ENCODE measurements at regions not wholly inside any gene's neighbourhood (a gene's known extent, or its start where the extent isn't known, plus 50 kb on each side); places are given as distances from the start of the nearest gene placed in this dataset.

DNA sequence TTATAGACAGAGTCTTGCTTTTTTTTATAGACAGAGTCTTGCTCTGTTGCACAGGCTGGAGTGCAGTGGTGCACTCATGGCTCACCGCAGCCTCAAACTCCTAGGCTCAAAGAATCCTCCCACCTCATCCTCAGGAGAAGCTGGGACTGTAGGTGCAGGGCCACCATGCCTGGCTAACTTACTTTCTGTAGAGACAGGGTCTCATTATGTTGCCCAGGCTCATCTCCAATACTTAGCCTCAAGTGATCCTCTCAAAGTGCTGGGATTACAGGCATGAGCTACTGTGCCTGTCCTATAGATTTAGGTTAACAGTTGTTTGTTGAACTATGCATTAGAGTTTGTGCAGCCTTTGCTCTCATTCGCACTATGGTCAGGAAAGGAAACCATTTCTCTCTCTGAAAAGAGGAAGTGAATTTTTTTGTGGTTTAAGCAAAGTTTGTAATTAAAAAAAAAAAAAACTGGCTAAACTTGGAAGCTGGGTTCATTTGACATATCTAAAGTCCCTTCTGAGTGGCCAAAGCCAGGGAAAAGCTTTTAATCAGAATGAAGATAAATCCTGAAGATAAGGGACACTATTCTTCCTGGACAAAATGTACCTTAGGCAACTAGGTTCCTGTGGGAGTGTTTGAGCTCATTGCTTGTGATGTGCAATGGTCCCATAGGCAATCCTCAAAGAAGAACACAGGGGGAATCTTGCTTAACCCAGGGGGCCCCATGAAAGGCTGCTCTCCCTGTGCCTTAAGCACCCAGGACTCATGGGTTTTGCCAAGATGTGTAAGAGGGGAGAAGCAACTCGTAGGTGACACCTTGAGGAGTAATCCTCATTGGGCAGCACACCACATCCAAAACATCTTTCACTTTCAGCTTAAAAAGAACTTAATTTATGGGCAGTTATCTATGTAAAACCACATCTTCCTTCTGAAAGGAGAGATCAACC, 201.7 kb downstream of the MREG start:
- Histone ChIP-seq H3K9ac (no peak overlapping the region), H3K27ac (ENCODE audit: low read depth in 2 of 2, low read length in 1 of 2) (no peak overlapping the region), H2AFZ (ENCODE audit: low read depth) (no peak overlapping the region), H3K4me3 (ENCODE audit: low read depth in 2 of 2, low read length in 1 of 2) (no peak overlapping the region), H3K4me1 (ENCODE audit: control insufficient read depth in 1 of 2, insufficient read depth in 2 of 2, low read depth in 1 of 2, low read length in 1 of 2) (no peaks in the 10 kb centered on the region), H3K79me2 (ENCODE audit: insufficient read depth) (no peaks in the 10 kb centered on the region), H4K20me1 (ENCODE audit: insufficient read depth) (no peaks in the 10 kb centered on the region), H3F3A (replicated peaks; ENCODE audit: insufficient read depth) (peaks cover 9% of the 10 kb centered on the region), H3K27me3 (ENCODE audit: insufficient read depth) (no peaks in the 10 kb centered on the region), H3K36me3 (replicated peaks in 1 of 2; ENCODE audit: control insufficient read depth in 1 of 2, insufficient read depth in 2 of 2, low read length in 1 of 2) (no peaks in the 10 kb centered on the region), H3K9me2 (no peaks in the 10 kb centered on the region), H3K4me2 (no peak overlapping the region), H3K9me3 (no peaks in the 10 kb centered on the region)
- no peak for DNase-seq
- TF ChIP-seq GABPA (IDR thresholded peaks at IDR 0.05; ENCODE audit: low read depth) (no peak), GATA2 (CRISPR knock-in tag; IDR thresholded peaks at IDR 0.05) (no peak), FOXJ3 (CRISPR knock-in tag; IDR thresholded peaks at IDR 0.05) (no peak), PBX3 (IDR thresholded peaks at IDR 0.05) (no peak), MXI1 (IDR thresholded peaks at IDR 0.05; ENCODE audit: low read depth, low read length) (no peak), FOXM1 (IDR thresholded peaks at IDR 0.05; ENCODE audit: low read depth) (no peak)
- CTCF ChIA-PET, result no interaction called here
- 94% methylated on average over 3 of the region's 3 CpGs for WGBS (ENCODE audit: low lambda C conversion rate)
- POLR2A ChIA-PET, result no interaction called here

DNA sequence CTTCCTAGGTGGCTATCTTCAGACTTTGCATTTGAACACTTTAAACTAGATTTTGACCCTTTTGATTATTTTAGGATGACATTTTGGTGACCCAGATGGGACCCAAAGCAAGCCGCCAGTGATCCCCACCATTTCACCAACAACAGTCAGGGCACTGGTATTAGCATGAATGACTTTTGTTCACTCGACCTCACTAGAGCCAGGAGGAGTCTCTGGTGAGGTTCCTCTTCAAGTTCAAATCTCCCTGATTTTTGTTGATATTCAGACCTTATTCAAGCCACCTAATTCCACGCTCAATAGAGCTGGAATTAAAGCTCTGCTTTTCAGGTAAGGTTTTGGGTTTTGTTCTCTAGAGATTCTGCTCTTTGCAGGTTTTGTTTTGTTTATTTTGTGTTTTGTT, 202.3 kb downstream of the MREG start:
- H3K79me2 ChIP-seq (ENCODE audit: insufficient read depth), result no peaks in the 10 kb centered on the region
- no peak overlapping the region for H3K4me3 ChIP-seq (ENCODE audit: low read depth in 2 of 2, low read length in 1 of 2)
- no peak for TF ChIP-seq NFIC (IDR thresholded peaks at IDR 0.05; ENCODE audit: borderline replicate concordance)
- no peak for TF ChIP-seq TCF12 (IDR thresholded peaks at IDR 0.05)
- TF ChIP-seq, protein P1, sequence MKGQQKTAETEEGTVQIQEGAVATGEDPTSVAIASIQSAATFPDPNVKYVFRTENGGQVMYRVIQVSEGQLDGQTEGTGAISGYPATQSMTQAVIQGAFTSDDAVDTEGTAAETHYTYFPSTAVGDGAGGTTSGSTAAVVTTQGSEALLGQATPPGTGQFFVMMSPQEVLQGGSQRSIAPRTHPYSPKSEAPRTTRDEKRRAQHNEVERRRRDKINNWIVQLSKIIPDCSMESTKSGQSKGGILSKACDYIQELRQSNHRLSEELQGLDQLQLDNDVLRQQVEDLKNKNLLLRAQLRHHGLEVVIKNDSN (IDR thresholded peaks at IDR 0.05; ENCODE audit: borderline replicate concordance, low read depth), result no peak
- TF ChIP-seq JUND (IDR thresholded peaks at IDR 0.05), result no peak
- no peak for TF ChIP-seq PBX3 (IDR thresholded peaks at IDR 0.05)
- no peak for TF ChIP-seq MAX (IDR thresholded peaks at IDR 0.05; ENCODE audit: low read depth)
- no peak for TF ChIP-seq EP300 (IDR thresholded peaks at IDR 0.05; ENCODE audit: borderline replicate concordance in 1 of 2, low read depth in 1 of 2, low read length in 1 of 2)
- no peak for TF ChIP-seq SIN3A (IDR thresholded peaks at IDR 0.05; ENCODE audit: borderline replicate concordance, low read depth, low read length)
- TF ChIP-seq SMC3 (IDR thresholded peaks at IDR 0.05; ENCODE audit: low read depth, low read length), result no peak
- no peaks in the 10 kb centered on the region for H4K20me1 ChIP-seq (ENCODE audit: insufficient read depth)
- H2AFZ ChIP-seq (ENCODE audit: low read depth), result no peak overlapping the region
- H3K4me2 ChIP-seq, result no peak overlapping the region
- H3K9me2 ChIP-seq, result no peaks in the 10 kb centered on the region
- H3F3A ChIP-seq (replicated peaks; ENCODE audit: insufficient read depth), result peaks cover 9% of the 10 kb centered on the region
- no peaks in the 10 kb centered on the region for H3K27me3 ChIP-seq (ENCODE audit: insufficient read depth)
- CTCF ChIA-PET, result no interaction called here
- POLR2A ChIA-PET, result no interaction called here
- DNase-seq, result no peak
- no peaks in the 10 kb centered on the region for H3K4me1 ChIP-seq (ENCODE audit: control insufficient read depth in 1 of 2, insufficient read depth in 2 of 2, low read depth in 1 of 2, low read length in 1 of 2)
- WGBS (ENCODE audit: low lambda C conversion rate), result 77% methylated on average over 3 of the region's 3 CpGs
- no peak overlapping the region for H3K9ac ChIP-seq
- H3K9me3 ChIP-seq, result no peaks in the 10 kb centered on the region
- no peak overlapping the region for H3K27ac ChIP-seq (ENCODE audit: low read depth in 2 of 2, low read length in 1 of 2)
- no peaks in the 10 kb centered on the region for H3K36me3 ChIP-seq (replicated peaks in 1 of 2; ENCODE audit: control insufficient read depth in 1 of 2, insufficient read depth in 2 of 2, low read length in 1 of 2)

Measured in SK-N-SH (cell line).